Activated gamma-delta T cell (primary cell): ENCODE measurements at regions not wholly inside any gene's neighbourhood (a gene's known extent, or its start where the extent isn't known, plus 50 kb on each side); places are given as distances from the start of the nearest gene placed in this dataset.
"Not testable (repeated sequence)": the region's sequence is repeated elsewhere in the genome, so short reads cannot be mapped to it uniquely, and the experiment has no call there.

Source experiments
- DNase-seq: peaks from one replicate; lab custom pipeline; 2025; lab: John Stamatoyannopoulos, UW

DNA sequence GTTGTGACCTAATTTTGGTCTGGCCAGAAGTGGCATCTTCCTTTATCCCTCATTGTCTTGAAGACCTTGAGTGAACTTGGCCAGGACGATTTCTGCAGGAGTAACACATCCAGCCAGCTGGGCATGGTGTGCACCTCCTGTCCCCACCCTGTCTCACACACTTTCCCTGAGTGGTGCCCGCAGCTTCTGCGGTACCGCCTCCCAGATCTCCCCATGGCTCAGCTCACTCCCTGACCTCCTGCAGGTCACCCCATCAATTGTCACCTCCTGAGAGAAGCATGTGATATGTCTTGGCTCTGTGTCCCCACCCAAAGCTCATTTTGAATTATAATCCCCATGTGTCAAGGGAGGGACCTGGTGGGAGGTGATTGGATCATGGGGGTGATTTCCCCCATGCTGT lies 50.2 kb upstream of the TP53I11 start:
- DNase-seq: no peak

DNA sequence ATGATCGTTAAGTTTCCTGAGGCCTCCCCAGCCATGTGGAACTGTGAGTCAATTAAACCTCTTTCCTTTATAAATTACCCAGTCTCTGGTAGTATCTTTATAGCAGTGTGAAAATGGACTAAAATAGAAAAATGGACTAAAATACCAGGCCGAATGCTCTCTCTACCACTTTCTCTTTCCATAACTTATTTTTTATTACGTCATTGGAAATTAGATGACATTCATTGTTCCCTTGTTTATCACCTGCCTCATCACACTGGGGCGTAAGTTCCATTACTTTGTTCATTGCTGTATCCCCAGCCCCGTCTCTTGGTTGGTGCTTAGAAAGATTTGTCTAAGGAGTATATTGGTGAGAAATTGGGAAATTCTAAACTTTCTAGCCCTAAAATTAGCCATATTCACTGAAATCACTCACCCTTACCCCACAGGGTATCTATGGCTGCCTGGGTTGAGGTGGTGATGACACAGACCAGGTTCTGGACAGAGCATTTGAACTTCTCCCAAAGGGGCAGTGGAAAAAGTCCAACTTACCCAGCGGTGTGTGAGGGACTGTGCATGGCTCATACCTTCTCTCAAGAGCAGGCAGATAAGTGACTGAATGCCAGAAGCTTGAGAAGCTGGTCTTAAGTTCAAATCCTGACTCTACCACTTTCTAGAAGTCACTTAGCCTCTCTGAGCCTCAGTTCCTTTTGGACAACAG lies 50.9 kb upstream of the TP53I11 start:
- no peak for DNase-seq

DNA sequence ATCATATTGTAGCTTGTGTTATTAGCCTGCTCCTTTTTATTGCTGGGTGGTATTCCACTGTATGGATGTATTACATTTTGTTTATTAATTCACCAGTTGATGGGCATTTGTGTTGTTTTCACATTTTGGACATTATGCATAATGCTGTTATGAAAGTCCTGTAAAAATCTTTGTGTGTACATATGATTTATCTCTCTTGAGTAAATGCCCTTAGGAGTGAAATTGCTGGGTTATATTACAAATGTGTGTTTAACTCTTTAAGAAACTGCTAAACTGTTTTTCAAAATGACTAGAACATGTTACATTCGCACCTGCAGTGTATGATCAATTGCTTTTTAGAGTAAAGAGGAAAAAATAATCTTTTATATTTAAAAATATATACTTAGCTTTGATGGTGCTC lies 54.4 kb upstream of the TP53I11 start:
- DNase-seq: no peak

DNA sequence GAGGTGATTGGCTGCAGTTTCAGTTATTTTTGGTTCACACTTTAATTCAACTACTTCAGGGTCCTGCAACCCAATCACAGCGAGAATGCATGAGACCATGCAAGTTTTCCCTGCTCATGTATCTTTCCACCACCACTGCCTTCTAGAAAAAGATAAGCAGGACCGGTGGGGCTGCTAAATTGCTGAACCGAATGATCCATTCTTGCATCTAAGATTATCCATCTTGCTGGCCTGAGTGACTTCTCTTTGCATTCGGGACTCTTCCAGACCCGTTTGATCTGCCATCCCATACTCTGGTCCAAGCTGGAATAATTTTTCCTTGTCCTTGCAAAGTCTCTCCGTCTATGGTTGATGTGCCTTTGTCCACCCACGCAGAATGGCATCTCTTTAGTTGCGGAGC lies 56.3 kb upstream of the TP53I11 start:
- DNase-seq: no peak

DNA sequence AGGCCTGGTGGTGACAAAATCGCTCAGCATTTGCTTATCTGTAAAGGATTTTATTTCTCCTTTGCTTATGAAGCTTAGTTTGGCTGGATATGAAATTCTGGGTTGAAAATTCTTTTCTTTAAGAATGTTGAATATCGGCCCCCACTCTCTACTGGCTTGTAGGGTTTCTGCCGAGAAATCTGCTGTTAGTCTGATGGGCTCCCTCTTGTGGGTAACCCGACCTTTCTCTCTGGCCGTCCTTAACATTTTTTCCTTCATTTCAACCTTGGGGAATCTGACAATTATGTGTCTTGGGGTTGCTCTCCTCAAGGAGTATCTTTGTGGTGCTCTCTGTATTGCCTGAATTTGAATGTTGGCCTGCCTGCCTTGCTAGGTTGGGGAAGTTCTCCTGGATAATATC lies 65.3 kb upstream of the TP53I11 start:
- DNase-seq: not testable (repeated sequence)

DNA sequence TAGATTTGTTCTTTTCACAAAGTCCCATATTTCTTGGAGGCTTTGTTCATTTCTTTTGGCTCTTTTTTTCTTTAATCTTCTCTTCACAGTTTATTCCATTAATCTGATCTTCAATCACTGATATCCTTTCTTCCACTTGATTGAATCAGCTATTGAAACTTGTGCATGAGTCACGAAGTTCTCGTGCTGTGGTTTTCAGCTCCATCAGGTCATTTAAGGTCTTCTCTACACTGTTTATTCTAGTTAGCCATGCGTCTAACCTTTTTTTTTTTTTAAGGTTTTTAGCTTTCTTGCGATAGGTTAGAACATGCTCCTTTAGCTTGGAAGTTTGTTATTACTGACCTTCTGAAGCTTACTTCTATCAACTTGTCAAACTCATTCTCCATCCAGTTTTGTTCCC lies 65.8 kb upstream of the TP53I11 start:
- not testable (repeated sequence) for DNase-seq

DNA sequence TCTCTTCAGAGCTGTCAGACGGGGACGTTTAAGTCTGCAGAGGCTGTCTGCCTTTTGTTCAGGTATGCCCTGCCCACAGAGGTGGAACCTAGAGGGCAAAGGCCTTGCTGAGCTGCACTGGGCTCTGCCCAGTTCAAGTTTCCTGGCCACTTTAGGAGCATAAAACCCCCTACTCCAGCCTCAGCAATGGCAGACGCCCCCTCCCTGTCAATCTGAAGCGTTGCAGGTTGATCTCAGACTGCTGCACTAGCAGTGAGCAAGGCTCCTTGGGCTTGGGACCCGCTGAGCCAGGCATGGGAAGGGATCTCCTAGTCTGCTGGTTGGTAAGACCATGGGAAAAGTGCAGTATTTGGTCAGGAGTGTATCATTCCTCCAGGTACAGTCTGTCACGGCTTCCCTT lies 66.6 kb upstream of the TP53I11 start:
- DNase-seq: no peak

DNA sequence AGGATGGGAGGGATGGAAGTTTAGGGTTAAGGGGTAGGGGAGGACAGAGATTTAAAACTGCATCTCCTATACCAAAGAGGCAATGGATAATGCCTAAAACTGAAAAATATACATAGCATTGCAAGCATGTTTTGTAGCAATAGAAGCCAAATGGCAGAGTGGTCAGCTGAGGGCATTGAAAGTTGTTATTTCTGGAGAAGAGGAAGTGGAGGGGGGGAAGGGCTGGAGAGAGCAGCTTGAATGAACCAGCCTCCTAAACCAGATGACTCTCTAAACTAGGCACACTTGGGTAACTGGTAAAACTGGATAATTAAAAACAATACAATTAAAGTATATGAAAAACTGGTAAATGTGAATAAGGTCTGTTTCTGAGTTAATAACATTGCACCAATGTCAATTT lies 70.3 kb upstream of the TP53I11 start:
- no peak for DNase-seq

DNA sequence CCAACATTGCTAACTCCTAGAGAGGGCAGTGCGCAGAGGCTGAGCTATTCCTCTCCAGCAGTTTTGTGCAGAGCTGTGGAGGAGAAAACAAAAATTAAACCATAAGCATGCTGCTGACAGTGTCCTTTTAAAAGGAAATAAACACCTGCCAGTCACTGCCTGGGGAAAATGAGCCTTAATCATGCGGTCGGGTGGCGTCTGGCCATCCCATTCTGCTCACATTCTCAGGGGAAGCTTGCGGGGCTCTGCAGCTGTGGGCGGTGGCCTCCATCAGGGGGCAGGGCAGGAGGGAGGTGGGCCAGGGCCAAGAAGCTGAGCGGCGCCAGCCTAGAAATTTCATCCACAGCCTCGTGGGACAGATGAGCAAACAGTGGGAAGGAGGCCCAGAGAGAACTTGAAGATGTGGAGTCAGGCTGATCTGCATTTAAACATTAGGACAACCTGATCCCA lies 71.0 kb upstream of the TP53I11 start:
- no peak for DNase-seq

DNA sequence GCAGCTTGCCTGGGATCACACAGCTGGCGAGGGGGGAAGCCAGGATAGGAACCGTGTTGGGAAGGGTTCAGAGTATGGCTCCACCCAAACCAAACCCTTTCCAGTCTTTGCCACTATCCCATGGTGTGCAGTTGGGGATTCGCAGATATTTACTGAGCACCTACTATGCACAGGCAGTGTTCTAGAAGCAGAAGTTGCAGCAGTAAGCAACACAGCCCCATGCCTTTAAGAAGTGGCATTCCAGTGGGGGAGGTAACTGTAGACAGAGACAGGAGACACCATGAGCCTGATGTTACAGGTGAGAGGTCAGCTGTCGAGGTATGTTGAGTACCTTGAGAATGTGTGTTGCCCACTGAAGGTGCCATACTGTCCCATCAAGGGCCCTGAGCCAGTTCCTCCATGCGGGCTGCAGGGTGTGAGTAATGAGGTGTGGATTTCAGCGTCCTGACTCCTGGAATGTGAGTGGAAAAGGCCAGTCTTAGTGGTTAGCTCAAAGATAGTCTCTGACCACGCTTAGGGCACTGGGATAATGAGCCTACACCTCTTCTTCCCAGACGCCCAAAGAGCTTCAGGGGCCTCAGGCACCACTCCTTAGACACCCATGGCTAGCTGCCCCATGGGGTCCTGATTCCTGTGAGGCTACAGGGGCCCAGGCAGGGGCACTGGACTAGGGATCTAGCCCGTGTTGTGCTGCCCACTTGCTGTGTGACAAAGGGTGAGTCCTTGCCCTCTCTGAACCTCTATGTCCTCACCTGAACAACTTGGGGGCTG lies 71.8 kb upstream of the TP53I11 start:
- DNase-seq: no peak

DNA sequence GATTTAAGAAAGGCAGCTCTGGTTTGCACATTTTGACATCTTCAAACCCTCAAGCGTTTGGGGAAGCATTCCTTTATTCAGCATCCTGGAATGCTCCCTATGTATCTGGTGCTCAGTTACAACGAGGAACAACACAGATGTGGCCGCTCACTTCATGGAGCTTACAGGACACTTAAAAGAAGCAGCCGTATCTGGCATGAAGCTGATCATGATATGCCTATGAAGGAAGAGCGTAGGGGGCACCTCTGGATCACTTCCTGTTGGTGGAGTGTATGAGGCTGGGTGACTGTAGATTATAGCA lies 72.3 kb upstream of the TP53I11 start:
- DNase-seq: no peak

DNA sequence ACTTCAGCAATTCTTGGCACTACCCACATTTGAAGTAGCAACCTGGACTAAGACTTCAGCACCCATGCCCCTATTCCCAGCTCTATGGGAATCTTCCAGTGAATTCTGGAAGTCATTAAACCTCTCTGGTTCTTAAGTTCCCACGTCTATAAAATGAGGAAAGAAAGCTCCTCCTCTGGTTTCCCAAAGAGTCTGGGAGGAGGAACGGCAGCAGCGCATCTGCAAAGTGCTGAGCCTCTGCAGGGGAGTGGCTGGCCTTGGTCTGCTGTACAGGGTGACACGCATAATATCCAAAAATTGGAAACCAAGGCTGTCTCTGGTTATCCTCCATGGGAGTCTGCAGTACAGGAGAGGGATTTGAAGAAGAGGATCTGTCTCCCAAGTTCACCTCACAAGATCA lies 73.6 kb upstream of the TP53I11 start:
- no peak for DNase-seq

DNA sequence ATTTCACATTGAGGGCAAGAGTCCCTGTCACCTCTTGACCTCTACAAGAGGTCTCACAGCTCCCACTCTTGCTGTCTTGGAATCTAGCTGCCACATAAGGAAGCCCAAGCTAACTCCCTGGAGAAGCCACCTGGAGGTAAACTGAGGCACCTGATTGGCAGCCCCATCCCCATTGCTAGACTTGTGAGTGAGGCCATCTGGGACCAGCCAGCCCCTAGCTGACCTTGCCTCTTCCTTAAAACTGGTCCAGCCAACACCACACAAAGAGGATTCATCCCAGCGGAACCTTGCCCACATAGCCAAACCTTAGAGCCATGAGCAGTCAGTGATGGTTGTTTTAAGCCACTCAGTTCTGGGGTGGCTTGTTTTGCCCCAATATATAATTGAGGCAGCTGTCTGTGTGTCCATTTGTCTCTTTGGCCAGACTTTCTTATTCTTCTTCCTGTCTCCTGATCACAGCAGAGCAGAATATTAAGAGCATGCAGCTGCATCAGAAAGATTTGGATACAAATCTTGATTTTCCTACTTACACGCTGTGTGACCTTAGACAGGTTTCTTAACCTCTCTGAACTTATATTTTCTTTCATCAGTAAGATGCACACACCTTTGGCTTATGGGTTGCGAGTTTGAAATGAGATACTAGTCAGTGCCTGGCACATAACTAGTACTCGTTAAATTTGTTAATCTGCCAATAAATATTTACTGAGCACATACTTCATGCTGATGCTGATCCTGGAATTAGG lies 74.3 kb upstream of the TP53I11 start:
- no peak for DNase-seq

DNA sequence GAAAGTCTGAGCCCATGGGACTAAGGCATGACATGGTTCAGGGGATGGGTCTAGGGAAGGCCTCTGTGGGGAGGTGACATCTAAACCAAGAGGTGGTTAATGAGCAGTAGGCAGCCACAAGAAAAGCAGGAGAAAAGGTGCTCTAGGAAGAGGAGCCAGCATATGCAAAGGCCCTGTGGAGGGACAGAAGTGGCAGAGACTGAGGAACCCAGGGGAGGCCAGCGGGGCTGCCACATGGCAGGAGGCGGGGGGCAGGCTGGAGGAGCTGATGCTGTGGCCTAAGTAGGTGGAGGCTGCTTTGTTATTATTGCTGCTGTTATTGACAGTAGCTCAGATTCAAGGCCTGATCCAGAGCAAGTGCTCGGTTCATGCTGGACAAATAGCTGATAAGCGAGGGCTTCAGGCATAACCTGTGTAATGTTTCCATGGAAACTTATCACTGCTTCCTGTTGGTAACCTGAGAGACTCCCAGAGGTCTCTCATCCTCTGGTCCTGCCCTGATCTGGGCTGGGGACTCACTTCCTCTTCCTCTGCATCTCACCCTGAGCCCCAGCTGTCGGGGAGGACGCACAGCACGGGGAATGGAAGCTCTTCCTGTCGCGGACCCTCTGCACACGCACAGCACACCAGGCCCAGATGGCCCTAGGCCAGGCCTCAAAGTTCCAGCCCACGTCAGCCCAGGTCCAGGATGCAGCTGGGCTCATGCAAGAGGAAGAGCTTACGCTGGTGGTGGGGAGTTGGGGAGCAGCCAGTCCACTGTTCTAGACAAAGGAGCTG lies 75.2 kb upstream of the TP53I11 start:
- DNase-seq: no peak

DNA sequence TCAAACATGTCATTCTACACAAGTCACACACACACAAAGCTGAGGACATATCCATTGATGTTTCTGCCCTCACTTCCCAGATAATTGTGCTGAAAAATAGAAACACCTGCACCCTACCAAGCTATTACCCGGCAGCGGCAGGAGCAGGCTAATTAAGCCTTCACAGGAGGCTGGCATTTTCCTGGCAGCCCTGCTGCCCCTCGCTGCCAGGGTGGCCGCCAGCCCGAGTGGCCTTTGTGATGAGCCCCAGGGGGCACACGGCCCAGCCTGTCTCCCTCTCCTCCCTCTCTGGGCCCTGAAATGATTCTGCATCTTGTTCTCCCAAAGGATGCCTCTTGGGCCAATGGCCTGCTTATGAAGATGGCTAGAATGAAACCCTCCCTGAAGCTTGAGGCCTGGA lies 76.2 kb upstream of the TP53I11 start:
- DNase-seq: no peak

DNA sequence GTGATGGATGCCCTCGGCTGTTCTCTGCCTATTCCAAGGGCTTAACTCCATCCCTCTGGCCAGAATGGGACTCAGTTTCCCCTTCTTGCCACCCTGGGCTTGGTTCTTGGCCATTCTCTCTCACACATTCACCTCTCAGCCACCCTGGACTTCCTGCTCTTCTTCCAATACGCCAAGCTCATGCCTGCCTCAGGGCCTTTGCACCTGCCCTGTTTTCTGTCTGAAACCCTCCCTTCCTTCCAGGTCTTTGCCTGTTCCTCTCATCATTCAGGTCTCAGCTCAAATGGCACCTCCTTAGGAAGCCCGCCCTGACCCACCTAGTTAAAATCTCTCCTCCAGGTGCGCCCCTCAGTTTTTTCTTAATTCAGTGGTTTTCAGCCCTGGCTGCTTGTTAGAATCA lies 76.6 kb upstream of the TP53I11 start:
- no peak for DNase-seq

DNA sequence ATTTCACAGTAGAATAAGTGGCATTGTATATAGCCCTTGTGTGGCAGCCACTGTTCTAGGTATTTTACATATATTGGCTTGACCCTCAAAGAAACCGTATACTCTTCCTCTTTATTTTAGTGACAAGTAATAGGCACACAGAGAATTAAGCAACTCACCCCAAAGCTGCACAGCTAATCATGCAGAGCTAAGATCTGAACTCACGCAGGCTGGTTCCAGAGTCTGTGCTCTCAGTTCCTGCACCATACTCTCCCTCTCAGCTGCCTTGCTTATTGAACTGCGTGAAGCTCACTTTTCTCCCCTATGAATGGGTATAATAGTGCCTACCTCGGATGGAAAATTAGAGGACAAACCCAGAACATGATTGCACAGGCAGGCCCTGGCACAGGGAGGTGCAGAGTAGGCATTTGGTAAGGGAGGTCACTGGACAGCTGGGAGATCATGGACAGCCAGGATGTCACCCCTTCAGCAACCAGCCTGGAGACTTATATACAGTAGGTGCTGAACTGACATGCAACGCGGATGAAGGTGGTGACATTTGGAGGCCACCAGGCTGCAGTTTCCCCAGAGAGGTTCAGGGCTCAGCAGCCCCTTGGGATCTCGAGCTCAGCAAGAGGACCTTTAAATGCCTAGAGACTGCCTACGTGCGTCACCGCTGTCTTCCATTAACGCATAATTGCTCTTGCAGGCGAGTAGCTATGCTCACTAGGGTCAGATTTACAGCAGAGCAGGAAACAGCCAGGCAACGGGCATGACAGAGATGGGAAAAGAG lies 78.4 kb upstream of the TP53I11 start:
- DNase-seq: no peak

DNA sequence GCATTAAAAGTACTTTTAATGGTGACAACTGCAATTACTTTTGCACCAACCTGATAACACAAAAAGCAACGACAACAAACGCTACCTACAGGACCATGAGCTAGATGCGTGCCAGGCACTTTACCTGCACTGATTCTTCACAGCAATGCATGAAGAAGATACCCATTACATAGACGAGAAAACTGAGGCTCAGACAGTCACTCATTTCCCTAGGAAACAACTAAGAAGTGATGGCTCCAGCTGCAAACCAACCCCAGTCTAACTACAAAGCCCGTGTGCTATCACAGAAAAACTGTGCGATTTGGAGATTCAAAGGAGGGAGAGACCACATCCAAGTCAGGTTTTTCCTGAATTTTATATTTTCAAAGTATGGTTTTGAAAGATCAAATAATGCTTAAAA lies 80.1 kb upstream of the TP53I11 start:
- no peak for DNase-seq

DNA sequence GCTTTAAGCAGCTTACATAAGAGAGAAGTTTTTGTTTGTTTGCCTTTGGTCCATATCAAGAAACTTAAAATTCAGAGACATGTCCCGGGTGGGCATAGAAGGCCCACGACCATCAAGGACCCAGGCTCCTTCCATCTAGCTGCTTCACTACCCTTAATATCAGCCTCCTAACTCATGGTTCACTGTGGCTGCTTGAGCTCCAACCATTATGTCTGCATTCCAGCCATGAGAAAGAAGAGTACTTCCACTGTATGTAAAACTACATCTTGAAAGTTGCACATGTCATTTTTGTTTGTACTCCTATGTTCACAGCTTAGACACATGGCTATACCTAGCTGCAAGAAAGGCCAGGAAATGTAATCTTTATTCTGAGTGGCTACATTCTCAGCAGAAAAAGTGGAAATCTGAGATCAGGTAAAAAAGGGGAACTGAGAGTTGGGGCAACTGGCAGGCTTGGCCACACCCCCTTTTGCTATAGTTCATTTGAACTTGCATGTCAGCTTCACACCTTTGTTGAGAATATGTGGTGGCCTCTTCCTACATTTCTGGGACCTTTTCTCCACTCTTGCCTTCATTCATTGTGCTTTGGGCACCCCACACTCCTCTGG lies 81.3 kb upstream of the TP53I11 start:
- DNase-seq: no peak

DNA sequence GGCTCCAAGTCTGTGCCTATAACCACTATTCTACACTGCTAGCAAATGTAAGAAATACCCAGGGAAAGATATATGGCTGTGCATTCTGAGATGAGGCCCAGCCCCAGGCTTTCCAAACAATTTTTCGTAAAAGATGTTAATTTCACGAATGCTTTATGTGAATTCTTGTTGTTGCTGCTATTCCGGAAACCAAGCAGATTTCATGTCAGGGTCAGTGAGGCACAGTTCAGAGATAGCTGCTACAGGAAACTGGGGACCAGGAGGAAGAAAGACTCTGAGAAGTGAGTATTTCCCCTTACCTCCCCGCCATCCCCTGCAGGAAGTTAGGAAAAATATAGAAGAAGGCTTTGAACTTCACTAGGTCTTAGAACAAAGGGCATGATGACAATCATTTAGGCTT lies 84.7 kb upstream of the TP53I11 start:
- no peak for DNase-seq

DNA sequence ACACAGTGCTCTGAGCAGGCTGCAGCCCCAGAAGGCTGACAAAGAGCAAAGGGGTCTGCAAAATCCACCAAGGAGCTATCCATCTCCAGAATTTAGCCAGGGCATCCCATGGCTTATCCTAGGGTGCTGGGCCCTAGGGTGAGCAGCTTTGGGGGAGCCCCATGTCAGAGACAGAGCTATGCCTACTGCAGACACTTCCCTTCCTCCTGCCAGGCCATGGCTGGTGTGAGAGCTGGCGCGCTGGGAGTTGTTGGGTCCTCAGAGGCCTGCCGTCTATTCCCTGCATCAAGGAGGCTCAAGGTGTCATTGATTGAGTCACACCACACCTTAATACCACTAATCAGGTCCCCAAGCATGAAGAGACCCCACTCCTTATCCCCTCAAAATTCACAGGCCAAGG lies 85.3 kb upstream of the TP53I11 start:
- no peak for DNase-seq
